IPS DF 4.7 (cell line): ENCODE measurements at regions not wholly inside any gene's neighbourhood (a gene's known extent, or its start where the extent isn't known, plus 50 kb on each side); places are given as distances from the start of the nearest gene placed in this dataset.
"Not testable (repeated sequence)": the region's sequence is repeated elsewhere in the genome, so short reads cannot be mapped to it uniquely, and the experiment has no call there.

Source experiments
- DNase-seq: peaks from one replicate; pipeline ENCODE4 v3.0.0-alpha.2; 2013; ENCODE audit warnings: low spot score; ENCODE audit errors: extremely low read depth

DNA sequence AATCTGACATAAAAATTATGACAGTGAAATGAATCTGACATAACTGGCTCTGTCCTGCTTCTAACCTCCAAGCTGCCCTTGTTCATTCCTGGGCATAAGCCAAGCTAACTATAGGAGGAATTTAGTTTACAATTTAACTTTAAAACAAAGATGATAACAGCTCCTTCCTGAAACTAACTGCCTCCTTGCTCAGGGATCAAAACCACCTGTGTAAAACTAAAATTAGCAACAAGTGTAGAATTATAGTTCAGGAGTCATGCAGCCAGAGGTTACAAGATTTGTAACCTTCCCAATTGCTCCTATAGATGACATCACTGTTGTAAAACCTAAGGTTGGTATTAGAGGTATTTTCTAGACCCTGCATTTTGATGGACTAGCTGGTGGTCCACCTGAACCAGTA, 256.4 kb upstream of the POM121L12 start:
- no peak for DNase-seq

DNA sequence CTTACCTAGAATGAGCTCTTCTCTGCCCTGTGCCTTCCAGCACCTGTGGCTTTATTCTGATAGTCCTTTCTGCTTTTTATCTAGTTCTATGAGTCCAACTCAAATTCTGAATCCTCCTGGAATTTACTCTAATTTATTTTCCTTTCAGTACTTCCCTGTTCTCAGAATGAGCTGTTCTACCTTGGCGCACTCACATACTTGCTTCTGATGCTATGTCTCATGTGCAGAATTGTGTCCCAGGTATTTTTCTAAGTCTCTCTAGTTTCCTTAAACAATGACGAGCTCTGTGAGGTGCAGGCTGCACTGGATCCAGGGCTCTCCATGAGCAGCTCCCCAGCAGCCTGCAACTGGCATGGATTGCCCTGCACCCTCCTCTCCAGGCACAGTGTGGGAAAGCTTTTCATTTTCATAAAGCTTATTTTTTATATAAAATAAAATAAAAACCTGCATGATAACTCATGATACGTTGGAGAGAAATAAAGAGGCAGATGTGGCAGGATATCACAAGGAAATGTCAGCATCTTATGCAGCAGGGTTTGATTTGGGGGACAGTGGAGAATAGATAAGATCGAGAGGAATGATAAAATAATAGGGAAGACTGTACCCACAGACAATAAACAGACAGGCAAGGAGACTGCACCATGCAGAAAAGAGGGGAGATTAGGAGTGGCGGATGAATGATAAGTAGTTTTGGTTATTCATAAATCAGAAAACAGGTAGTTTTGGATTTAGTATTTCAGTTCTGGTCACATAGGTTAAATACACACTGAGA, 258.2 kb upstream of the POM121L12 start:
- DNase-seq: no peak

DNA sequence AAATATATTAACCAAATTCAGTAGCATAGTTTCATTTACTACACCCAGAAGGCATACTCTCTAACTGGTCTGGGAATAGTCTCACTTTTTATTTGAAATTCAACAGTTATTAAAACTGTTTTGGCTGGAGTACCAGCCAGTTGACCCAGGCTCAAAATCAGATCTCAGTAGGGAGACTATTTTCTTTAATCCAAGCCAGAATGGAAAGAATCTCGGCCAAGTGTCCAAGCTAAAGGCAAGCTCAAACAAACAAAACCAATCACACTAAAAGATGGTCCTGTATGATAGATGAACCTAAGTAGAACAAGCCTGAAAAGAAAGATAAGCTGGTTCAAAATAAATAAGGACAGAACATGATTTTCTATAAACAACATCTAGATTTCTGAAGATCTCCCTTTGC, 259.6 kb upstream of the POM121L12 start:
- no peak for DNase-seq

DNA sequence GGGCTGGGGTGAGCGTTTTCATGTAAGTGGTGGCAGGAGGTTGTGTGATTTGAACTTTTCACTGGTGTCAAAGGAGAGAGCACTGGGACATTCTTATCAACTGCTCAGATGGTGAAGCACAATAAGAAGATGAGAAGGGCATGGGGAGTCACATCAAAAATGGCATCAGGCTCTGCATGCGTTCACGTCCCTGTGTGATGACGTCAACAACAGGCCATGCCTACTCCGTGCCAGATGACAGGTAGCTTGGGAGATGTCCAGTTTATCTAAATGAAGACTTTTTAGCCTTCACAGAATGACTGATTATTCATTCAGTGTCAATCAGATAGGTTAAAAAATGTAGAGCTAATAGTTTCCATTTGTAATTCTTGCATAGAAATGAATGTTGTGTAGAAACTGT, 264.3 kb upstream of the POM121L12 start:
- DNase-seq: no peak

DNA sequence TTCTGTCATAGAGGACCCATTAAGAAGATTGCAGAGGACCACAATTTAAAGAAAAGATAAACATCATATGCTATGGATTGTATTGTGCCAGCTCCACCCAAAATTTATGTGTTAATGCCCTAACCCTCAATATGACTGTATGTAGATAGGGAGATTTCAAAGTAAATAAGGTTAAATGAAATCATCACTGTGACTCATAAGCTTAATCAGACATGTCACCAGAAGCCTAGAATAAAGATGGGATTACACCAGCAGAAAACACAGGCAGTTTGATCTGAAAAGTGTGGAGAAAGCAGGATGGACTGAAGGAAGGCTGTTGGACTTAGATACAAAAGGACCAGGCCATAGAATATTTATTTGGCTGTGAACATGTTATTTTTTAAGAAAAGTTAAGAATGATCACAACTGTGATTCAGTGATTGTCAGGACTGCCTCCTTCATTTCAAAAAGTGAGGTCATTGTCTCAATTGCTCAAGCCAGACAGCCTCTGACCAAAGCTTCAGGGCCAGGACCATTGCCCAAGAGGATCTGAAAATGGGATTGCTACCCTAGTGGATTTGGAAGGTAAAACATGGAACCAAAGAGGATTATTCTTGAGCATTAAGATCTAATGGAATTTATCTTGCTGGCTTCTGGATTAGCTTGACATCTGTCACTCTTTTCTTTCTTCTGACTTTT, 270.8 kb upstream of the POM121L12 start:
- no peak for DNase-seq

DNA sequence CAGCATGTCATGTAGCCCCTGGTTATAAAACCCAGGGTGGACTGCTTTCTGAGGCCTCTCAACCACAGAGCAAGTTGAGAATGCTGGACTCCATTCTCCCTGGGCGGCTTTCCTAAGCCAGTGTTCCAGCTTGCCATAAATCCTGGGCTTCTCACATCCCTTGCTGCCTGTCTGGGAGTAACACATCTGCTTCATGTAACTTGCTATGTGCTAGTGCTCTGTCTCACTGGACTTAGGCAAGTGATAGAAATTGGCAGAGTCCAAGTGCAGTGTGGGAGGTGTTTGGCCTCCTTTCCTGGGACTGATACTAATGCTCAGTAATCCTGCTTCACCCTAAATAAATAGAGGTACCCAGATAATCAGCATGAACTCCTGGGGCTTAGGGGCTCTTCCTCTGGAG, 277.1 kb upstream of the POM121L12 start:
- no peak for DNase-seq

DNA sequence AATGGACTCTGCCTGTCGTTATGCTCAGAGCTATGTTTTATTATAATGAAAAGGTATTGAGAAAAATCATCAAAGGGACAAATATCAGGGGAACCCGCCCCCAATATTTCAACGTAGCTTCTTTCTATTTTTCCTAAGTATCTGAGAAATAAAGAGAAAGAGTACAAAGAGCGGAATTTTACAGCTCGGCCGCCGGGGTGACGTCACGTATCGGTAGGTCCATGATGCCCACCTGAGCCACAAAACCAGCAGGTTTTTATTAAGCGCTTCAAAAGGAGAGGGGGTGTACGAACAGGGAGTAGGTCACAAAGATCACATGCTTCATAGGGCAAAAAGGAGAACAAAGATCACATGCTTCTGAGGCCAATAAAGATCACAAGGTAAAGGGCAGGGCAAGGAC, 281.6 kb upstream of the POM121L12 start:
- DNase-seq: no peak

DNA sequence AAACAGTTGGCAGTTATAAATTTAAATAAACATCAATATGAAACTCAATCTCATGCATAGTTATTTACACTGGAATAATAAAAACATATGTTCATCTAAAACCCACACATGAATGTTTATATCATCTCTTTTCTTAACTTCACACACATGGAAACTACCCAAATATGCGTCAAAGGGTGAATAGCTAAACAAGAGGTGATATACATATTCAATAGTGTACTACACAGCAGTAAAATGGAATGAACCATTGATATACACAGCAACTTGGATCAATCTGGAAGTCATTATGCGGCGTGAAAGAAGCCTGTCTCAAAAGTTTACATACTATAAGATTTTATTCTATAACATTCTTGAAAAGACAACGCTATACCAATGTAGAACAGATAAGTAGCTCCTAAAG, 282.5 kb upstream of the POM121L12 start:
- no peak for DNase-seq

DNA sequence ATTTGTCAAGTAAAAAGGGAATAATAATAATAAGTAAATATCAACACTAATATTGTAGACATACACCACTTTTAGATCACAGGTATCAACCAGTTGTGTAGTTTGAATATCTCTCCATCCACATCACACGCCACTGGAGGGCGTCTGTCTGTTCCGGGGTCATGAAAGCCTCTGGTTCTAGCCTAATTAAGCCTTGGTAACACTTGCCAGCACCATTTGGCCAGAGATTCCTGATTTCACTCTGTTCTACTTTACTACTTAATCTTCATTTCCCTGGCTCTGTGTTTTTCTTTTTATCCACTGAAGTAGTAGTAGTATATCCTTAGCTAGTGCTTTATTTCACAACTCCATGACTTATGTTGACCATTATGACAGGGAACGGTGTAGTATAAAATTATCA, 285.6 kb upstream of the POM121L12 start:
- peak; percentile 44 for DNase-seq

DNA sequence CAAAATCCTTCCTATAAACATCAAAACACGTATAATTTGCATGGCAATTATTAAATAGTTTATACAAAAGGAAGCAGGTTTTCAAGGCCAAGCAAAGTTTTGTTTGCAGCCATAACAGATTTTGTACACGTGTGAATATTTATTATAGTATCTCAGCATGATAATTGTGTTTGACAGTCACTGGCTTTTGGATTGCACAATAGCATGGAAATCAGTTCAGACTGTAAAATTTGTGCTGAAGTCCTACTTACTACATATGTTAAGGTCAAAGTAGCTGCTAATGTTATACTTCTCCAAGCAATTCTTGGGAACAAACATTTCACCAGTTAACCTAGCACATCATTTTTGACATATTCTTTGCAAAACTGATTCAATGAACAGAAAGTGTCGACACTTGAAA, 287.6 kb upstream of the POM121L12 start:
- no peak for DNase-seq

DNA sequence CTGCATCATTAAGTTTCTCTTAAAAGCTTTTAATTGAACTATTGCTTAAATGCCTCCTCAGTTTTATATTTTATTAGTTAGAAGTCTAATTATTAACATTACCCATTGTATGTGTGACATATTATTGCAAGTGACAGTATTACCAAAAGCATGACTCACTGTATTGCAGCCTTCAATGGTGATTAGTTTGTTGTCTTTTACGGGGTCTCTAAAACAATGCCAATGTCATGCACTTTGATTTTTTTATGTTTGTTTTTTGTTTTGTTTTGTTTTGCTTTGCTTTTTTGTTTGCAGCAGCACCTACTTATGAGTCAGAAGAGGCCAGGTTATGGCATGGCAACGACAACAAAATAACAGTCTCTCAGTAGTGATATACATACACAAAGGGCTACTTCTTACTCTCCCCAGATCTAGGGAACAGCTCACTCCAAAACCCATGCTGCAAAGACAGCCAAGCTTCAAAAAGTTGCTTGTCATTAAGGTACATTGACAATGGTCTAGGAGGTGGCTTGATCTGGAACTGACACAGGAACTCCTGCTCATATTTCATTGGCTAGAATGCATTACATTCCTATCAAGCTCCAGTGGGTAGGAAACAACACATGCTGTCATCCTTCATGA, 293.7 kb upstream of the POM121L12 start:
- no peak for DNase-seq

DNA sequence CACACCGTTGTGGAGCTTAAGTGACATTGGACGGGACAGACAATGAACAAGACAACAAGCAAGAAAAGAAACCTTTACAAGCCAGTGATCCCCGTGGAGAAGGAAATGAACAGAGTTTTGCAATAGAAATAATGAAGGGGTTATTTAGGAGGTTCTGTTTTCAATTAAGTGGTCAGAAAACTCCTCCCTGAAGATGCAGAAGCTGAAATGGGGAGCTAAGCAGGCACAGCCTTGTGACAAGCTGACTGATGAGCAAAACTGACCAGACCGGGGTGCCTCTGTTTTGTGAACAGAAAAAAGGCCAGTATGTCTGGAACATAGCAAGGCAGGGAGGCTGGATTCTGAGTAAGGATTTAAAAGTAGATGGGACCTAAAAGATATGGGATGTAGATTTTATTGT, 299.8 kb upstream of the POM121L12 start:
- DNase-seq: no peak

DNA sequence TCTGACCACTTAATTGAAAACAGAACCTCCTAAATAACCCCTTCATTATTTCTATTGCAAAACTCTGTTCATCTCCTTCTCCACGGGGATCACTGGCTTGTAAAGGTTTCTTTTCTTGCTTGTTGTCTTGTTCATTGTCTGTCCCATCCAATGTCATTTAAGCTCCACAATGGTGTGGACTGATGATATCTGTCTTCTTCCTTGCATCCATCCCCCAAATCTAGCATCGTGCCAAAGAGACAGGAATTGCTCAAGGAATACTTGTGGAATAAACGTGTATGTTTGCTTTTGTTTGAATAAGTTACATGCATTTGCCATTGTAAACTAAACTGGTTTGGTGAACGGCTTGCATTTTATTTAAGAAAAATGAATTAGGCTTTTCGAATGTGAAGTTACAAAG, 306.8 kb upstream of the POM121L12 start:
- not testable (repeated sequence) for DNase-seq

DNA sequence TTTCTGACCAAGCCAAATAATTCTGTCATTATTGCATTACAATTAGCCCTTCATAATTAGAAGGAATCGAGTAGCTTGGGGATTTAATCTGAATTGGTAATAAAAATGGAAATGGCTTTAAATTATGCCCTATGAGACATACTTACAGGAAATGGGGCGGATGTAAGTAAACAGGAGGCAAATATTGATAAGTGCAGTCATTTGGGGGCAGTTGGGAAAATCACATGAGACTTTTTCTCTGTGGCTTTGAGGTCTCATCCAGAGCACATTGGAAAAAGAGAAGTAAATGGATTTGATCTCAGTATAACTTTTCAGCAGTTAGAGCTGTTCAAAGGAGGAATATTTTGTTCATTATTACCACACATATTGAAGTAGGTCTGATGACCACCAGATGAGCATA, 307.8 kb upstream of the POM121L12 start:
- no peak for DNase-seq

DNA sequence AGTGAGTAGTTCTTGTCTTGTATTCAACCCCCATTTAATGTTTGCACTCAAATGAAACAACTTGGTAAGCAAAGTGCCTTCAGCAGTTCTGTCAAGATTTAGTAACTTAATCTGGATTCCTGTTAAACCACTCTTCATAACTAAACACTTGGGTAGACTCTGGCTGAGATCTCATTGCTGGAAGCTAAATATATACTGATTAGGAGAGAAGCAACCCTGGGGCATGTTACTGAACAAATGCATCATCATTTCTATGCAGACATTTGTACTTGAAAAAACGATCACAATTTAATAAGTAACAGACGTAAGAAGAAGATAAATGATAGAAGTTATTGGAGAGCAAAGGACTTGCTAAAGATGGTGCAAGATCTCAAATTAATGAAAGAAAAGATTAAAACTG, 308.4 kb upstream of the POM121L12 start:
- DNase-seq: no peak

DNA sequence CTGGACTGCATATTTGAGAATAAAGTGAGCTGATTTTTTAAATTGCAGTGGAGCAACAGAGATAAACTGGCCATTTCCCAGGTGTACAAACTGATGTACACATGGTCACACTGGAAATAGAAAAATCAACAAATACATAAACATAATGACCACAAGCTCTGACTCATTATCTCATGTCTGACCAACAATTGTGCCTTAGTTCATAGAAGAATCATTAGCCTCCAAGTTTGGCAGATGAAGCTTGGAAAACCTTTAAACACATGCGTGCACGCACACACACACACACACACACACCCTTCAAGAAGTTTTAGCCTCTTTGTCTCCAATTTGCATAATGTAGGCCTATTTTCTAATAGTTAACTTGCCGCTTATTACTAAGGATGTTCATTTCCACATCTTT, 308.9 kb upstream of the POM121L12 start:
- DNase-seq: no peak

DNA sequence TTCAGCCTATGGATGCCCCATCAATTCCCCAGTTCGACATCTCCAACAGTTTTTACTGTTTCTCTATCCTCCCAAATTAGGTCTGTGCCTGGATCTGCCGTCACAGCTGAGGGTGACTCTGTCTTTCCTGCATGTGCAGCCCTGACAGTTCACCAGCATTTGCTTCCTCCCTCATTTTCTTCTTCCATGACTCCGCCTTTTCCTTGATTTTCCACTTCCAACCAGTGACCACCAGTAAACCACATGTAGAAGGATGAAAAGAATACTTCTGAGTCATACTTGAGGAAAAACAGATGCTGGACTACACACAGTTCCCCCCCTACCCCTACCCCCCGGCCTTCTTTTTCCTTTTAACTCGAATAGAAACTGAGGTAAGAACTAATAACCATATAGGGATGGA, 311.8 kb upstream of the POM121L12 start:
- no peak for DNase-seq

DNA sequence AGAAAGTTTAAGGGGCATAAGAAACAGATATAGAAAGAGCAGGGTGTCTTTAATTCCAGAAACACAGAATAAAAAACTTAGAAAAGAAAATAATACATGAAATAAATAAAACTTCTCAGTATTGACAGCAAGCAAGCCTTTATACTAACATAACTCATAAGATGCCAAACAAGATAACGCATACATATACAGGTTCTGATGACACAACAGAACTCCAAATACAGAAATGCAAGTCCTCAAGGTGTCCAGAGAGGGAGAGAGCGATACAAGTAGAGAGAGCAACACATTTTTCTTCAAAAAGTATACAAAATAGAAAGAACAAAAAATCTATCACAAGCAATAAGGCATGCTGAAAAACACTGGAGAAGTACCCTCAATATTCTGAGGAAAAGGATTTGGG, 314.6 kb upstream of the POM121L12 start:
- no peak for DNase-seq

DNA sequence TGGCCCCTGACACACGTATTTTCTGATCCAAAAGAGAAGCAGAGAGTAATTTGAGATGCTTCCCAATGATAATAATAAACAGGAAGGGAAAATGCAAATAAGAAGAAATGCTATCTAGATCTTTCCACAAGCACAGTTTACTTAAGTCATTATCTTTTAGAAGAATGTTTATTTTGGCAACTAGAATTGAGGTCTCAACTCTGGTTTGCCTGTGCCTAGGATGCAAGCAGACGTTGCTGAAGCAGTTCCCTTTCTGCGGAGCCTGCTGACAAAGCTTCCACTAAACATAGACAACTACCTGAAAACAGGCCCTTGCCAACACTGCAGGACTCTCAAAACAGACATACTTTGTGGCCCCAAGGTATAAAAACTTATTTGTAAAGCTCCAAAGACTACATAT, 315.8 kb upstream of the POM121L12 start:
- DNase-seq: no peak

DNA sequence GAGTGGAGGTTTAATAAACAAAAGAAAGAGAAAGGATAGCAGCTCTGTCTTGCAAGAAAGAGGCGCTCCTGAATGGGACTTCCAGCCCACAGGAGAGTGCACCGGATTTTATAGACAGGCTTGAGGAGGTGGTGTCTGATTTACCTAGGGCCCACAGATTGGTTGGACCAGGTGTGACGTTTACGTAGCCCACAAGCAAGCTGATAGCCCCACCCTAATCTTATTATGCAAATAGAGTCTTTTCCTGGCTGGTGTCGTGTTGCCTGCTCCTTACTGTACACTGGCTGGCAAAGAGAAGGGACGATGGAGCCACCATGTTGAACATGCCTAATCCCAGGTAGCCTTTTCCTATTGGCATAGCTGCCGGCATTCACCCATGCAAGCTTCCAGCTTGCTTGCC, 319.7 kb upstream of the POM121L12 start:
- no peak for DNase-seq

DNA sequence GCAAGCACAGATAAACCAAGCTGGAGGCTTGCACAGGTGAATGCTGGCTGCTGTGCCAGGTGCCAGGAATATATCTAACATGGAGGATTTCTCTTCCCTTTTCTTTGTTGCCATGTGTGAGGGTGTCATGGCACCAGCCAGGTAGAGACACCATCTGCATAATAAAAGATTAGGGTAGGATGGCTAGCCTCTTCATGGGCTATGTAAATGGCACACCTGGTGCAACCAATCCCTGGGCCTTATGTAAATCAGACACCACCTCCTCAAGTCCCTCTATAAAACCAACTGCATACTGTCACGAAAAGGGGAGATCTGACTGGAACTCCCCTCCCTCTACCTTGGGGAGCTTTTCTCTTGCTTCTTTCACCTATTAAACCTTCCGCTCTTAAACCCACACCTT, 322.5 kb upstream of the POM121L12 start:
- DNase-seq: no peak

DNA sequence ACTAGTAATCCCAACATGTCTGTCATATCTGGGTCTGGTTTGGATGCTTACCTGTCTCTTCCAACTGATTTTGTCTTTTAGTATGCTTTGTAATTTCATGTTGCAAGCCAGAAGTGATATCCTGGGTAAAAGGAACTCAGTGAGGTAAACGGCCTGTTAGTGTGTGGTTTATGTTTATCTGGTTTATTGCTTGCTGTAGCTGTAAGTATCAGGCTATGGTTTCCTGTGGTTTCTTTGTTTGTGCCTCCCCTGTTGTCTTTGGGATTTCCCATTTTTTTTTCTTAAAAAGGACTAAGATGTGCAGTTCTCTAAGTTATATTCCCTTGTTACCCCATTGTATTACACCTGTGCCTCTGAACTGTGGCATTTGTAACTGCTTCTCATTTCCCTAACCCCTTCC, 323.5 kb upstream of the POM121L12 start:
- DNase-seq: no peak

DNA sequence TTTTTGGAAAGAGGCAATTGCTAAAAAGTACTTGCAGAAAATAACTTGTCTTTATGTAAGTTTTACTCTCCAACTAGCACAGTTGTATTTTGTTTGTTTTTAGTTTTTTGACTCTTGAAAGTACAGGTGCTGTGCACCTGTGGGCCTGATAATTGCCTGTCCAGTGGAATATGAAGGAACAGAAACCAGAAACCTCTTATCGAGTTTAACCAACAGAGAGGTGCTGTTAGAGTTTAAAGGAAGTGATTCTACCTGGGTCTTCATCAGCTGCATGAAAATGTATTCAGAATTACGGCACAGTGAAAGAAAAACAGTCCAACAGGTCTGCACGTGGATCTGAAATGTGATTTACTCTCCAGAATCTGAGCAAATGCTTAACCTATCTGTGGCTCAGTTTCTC, 326.6 kb upstream of the POM121L12 start:
- DNase-seq: no peak
